HG03060 (cell line): ENCODE measurements at regions not wholly inside any gene's neighbourhood (a gene's known extent, or its start where the extent isn't known, plus 50 kb on each side); places are given as distances from the start of the nearest gene placed in this dataset.

ENCODE experiments used
- ATAC-seq: cut with Tn5 transposase; IDR thresholded peaks from one replicate; pipeline ENCODE4 v1.9.1; 2021; ENCODE audit warnings: low read depth, moderate number of reproducible peaks; ENCODE audit not compliant: unreplicated experiment

GRCh38 chr1:214977110-214977509 lies 105.4 kb upstream of the KCNK2 start:
- ATAC-seq = no peak

GRCh38 chr1:214977700-214978374 lies 104.7 kb upstream of the KCNK2 start:
- ATAC-seq = no peak

GRCh38 chr1:214979191-214979590 lies 103.3 kb upstream of the KCNK2 start:
- no peak for ATAC-seq

DNA sequence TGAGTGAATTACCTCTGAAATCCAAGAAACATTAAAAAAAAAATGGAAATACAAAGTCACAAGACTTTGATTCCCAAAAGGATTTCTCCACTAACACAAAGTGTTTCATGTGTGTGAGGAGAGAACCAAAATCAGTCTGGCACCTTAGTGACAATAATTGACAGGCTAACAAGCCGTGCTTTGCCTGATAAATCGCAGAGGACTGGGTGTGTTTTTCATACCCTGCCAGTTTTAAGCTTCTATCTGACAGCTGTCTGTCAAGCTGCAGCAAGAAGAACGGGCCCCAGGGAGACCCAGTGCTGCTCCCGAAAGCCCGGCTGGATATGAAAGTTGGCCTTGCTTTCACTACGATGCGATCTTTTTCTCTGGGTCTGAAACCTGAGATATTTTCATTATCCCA lies 101.6 kb upstream of the KCNK2 start:
- no peak for ATAC-seq

DNA sequence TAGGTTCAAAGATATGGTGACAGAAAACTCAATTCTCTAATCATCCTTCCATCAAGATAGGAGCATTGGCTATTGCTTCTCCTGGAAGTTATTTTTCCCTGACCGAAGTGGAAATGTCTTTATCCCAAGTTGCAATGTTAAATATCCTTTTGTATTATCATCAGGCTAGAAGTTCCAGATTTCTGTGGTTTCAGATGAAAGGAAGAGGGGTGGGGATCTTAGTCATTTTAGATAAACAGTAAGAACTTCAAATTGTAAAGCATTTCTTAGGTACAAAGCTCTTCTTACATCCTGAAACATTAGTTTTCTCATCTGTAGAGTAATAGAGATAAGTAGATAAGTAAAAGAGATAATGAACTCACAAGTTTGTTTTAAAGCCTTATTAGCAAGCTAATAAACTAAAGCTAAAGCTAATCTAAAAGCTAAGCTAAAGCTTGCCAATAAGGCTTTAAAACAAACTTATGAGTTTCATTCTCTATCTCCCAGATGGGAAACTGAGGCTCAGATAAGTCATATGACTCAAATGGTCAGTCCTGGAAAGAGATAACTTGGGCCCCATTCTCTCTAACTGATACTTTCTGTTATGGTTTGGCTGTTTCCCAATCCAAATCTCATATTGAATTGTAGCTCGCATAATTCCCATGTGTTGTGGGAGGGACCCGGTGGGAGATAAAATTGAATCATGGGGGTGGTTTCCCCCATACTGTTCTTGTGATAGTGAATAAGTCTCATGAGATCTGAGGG lies 99.2 kb upstream of the KCNK2 start:
- no peak for ATAC-seq

DNA sequence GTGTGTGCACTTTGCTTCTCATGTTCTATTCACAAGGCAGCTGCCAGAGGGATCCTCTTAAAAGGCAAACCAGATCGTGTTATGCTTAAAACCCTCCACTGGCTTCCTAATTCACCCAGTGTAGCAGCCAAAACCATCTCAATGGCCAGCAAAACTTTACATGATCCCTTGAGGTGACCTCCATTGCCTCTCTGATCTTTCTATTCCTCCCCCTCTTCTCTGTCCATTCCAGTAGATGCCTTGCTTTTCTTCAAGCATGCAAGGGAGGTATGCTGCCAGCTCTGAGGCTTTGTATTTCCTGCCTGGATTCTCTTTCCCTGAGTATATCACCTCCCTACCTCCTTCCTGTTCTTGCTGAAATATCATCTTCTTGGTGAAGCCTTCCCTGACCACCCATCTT lies 93.2 kb upstream of the KCNK2 start:
- ATAC-seq = no peak

DNA sequence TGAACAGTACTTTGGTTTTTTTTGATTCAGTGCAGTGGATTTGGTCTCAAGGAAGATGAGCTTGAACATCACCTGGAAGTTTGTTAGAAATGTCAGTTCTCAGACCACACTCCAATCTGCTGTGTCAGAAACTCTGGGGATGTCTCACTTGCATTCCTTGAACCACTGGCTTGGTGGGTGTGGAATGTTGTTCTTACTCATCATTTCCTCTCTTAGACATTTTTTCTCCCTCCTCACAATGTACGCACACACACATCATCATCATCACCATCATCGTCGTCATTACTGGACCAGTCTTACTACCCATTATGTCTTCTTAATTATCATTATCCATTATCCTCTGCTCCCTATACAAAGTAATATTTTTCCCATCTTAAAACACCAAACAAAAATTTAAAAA lies 91.9 kb upstream of the KCNK2 start:
- ATAC-seq = no peak

DNA sequence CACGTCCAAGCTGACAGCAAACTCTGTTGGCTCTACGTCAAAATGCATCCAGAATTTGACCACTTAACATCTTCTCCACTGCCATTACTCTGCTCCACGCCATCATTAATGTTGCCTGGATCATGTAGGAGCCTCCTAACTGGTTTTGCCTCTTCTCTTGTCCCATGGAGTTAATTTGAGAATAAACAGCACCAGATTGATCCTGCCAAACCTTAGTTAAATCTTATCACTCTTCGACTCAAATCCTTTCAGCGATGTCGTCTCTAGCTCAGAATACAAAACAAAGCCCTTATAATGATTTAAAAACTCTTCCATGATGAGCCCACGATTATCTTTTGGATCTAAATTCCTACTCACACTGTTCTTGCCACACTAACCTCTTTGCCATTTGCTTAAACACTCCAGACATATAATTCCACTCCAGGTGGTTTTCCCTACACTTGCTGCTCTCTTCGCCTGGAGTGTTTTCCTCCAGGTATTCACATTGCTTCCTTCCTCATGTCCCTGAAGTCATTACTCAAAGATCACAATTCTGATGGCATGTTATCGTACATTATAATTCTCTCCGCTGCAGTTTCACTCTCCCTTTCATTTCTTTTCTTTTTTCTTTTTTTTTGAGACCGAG lies 90.7 kb upstream of the KCNK2 start:
- ATAC-seq = no peak

GRCh38 chr1:214993419-214993818 lies 89.1 kb upstream of the KCNK2 start:
- no peak for ATAC-seq

GRCh38 chr1:214997685-214998084 lies 84.9 kb upstream of the KCNK2 start:
- no peak for ATAC-seq

DNA sequence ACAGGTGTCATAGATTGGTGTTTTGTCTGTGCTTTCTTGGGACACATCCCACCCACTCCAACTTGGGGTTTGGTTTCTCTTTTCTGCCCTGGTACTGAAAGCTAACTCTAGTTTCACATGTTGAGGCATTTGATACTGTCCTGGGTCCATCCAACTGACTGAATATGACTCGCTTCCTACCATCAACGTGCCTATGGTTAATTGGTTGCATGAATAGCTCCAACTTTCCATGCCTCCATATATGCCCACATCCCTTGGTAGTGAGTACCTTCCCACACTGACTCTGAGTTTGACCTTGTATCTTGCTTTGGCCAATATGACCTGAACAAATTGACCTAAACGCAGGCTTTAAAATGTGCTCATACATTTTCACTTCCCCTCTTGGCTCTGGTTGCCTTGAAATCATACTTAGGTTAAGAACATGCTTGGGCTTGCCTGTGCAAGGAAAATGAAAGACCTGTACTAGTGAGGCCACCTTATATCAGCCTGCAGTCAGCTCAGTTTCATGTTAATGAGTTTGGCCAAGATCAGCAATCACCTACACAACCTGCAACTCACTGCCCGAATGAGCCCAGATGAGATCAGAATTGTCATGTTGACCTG lies 81.0 kb upstream of the KCNK2 start:
- peak; percentile 95 for ATAC-seq

DNA sequence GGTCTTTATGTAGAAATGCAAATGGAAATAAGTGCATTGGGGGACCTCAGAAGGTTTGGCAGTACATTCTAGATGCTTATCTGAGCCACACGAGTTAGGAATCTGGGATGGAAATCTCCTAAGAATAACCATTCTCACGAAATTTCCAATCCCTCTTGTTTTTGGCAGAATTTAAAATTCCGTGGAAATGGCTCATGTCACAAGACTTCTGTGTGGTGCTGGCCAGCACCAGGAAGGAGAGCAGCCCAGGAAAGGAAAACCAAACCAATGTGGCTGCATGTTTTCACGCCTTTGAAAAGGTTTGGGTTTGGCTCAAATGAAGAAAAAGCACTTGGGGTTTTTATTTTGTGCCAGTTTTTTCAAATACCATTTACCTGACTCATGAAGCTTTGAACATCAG lies 80.1 kb upstream of the KCNK2 start:
- ATAC-seq = no peak

DNA sequence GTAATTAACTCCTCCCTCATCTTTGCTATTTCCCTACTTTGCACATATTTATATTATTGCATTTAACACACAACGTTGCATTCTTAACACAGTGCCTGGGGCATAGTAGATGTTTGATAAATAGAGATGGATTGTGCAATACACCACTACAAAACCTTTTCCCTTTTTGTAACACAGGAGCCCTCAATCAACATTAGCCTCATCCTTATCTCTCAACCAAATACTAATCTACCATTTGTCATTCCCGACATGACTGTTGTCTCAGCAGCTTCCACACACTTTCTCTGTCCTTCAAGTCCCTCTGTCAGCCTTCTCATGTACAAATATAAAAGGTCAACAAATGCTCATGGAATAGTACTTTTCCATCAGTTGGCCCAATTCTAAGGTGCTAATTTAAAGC lies 78.9 kb upstream of the KCNK2 start:
- ATAC-seq = no peak

GRCh38 chr1:215004121-215004827 lies 78.3 kb upstream of the KCNK2 start:
- ATAC-seq = no peak

DNA sequence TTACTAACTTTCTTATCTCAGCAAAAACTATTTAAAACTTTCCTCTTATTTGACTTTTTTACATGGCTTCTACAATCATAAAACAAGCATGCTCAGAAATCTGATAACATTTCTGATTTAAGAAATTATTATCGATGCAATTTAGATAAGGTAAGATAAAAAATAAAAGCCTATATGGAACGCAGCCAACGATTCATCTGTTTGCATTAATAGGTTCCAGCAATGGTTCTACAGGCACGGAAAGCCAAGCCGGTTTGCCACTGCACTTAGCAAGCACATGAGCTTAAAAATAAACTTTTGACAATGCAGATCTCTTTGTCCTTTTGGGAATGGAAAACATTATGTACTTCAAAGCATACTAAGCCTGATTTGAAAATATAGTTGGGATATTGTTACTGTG lies 77.5 kb upstream of the KCNK2 start:
- ATAC-seq = no peak

DNA sequence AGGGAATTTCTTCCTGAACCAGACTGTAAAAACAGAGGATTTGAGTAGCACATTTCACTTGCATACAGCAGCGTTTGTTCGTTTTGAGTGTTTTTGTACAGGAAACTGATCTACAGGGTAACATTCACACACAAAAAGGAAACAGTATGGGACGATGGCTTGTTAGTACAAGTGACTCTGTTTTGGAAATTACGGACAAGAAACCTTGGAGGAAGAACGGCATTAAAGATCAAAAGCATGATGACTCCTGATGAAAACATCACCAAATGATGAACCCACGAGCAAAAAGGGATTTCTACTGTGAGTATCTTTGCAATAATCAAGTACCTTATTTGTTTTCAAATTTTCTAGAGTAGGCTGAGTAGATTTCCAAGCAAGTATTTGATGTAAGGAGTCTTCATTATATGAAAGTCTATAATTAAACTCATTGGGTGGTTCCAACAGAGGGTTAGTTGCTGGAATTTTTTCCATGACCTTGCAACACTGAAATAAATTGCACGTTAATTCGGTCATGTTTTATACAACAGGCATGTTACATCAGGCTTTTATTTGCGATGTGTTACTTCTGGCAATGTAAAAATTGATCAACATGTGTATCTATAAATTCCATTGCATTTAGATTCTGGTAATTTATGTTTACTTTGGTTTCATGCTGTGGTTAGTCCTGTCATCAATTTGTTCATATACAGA lies 76.7 kb upstream of the KCNK2 start:
- ATAC-seq = no peak

- no peak for ATAC-seq
These were observed 74.7 kb upstream of the KCNK2 start for GRCh38 chr1:215007880-215008279.

GRCh38 chr1:215018555-215018954 lies 64.0 kb upstream of the KCNK2 start:
- no peak for ATAC-seq

DNA sequence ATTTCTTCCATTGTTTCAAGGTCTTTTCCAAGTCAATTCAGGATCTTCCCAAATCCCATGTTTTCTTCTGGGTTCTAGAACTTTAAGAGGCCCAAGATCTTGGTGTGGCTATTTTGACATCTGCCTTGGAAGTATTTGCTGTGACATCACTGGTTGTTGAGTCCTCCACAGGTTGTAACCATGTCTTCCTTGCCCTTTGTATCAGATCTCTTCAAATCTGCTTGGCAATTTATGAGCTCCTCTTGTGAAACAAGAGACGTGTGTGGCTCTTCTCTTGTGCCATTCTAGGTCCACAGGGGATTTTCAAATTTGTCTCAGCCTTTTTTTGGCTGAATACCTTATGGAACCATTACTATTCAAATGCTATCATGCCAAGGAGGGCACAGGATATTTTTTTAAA lies 60.3 kb upstream of the KCNK2 start:
- ATAC-seq = no peak

DNA sequence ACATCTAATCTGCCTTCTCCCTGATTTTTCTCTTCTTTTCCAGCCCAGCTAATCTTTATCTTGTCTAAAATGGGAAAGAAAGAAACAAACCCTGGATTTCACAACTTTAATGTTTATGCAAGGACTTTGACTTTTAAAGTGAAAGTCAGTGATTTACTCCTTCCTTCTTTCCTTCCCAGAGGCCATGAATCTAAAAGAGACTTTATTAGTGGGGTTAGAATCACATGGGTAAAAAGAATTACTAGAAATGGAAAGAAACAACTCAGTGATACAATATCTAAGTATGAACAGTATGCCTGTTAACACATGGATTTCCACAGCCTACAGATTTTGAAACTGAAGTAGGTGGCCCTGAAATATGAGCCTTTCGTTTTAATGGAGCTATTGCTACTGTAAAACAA lies 59.8 kb upstream of the KCNK2 start:
- no peak for ATAC-seq
